GM12878 (cell line): ENCODE measurements at regions not wholly inside any gene's neighbourhood (a gene's known extent, or its start where the extent isn't known, plus 50 kb on each side); places are given as distances from the start of the nearest gene placed in this dataset.

Experiments used
- ATAC-seq: fragments of 200-7000 bp; cut with Tn5 transposase; 3 replicates; pipeline ENCODE4 v1.9.1; 2020; ENCODE audit warnings: mild to moderate bottlenecking, moderate library complexity
- BruUV-seq: library from RNA; stranded (reverse); fragments of 400-500 nt; replicated peaks from 2 replicates; lab custom pipeline; 2021; lab: Mats Ljungman, UMichigan
- CTCF ChIA-PET: fragments of 300-600 bp; sonication (Branson Sonifier 250); formaldehyde crosslinking; extraction: SDS; loops from one replicate; lab custom pipeline; 2021; ENCODE audit warnings: inconsistent platforms; lab: Yijun Ruan, JAX
- POLR2A ChIA-PET: fragments of 350-600 bp; formaldehyde crosslinking; extraction: SDS; loops from one replicate; lab custom pipeline; 2021; ENCODE audit warnings: inconsistent platforms; lab: Charles Lee
- RAD21 ChIA-PET: fragments of 300-600 bp; sonication (Branson Sonifier 250); formaldehyde crosslinking; loops from one replicate; lab custom pipeline; 2023; ENCODE audit warnings: antibody characterized with exemption; ENCODE audit not compliant: unreplicated experiment; lab: Charles Lee
- SMC1A ChIA-PET: fragments of 300-600 bp; sonication (Branson Sonifier 250); formaldehyde crosslinking; loops from one replicate; lab custom pipeline; 2023; ENCODE audit not compliant: unreplicated experiment, uncharacterized antibody; lab: Charles Lee
- DNase-seq: peaks from one replicate; pipeline ENCODE4 v3.0.0-alpha.2; 2011; ENCODE audit warnings: low read depth, low spot score
- FAIRE-seq: peaks from 3 replicates; lab custom pipeline; 2011; peaks lifted over from hg19 to GRCh38; lab: Jason Lieb, UNC
- H2AFZ ChIP-seq: 2 replicates; pipeline ENCODE4 v1.6.0; 2011; ENCODE audit warnings: low read depth, low read length, control low read depth; ENCODE audit not compliant: control insufficient read depth
- H3K27ac ChIP-seq: 2 replicates; pipeline ENCODE4 v1.5.1; 2011; ENCODE audit warnings: control low read depth; ENCODE audit not compliant: control insufficient read depth, insufficient read depth
- H3K27me3 ChIP-seq, 2 experiments: replicated peaks in 1 of 2; 2 replicates each; pipeline versions ENCODE4 v1.6.0 to v1.6.1; 2011; ENCODE audit warnings: low read length in 1 of 2; ENCODE audit not compliant: control insufficient read depth in 2 of 2, insufficient read depth in 2 of 2
- H3K36me3 ChIP-seq, 2 experiments: 2 replicates each; pipeline ENCODE4 v1.5.1; 2011; ENCODE audit warnings: low read length in 1 of 2; ENCODE audit not compliant: control insufficient read depth in 2 of 2, insufficient read depth in 2 of 2
- H3K4me1 ChIP-seq: 2 replicates; pipeline ENCODE4 v1.6.1; 2011; ENCODE audit warnings: mild to moderate bottlenecking, low read length, moderate library complexity, mixed read lengths; ENCODE audit not compliant: control insufficient read depth, insufficient read depth
- H3K4me2 ChIP-seq: 2 replicates; pipeline ENCODE4 v1.6.0; 2011; ENCODE audit warnings: control low read depth; ENCODE audit not compliant: control insufficient read depth, insufficient read depth
- H3K4me3 ChIP-seq: fragments of 200-600 bp; sonication (generic); 2 replicates; pipeline ENCODE4 v1.5.1; 2016
- H3K79me2 ChIP-seq: 2 replicates; pipeline ENCODE4 v1.6.0; 2011; ENCODE audit warnings: low read length; ENCODE audit not compliant: control insufficient read depth, insufficient read depth
- H3K9ac ChIP-seq: 2 replicates; pipeline ENCODE4 v1.8.0; 2011; ENCODE audit warnings: low read length, control low read depth, mixed read lengths; ENCODE audit not compliant: control insufficient read depth, insufficient read depth
- H3K9me3 ChIP-seq: replicated peaks from 3 replicates; pipeline ENCODE4 v1.5.1; 2011; ENCODE audit warnings: mild to moderate bottlenecking, low read length; ENCODE audit not compliant: control insufficient read depth, insufficient read depth
- H4K20me1 ChIP-seq: 2 replicates; pipeline ENCODE4 v1.6.0; 2011; ENCODE audit not compliant: control insufficient read depth, insufficient read depth
- CBFB ChIP-seq: IDR thresholded peaks from 2 replicates; pipeline ENCODE4 v1.6.1; 2016; ENCODE audit warnings: antibody characterized with exemption, low read depth
- ESRRA ChIP-seq: IDR thresholded peaks from 2 replicates; pipeline ENCODE4 v1.6.1; 2012; ENCODE audit warnings: mild to moderate bottlenecking, low read length, improper control_type of control experiment
- EZH2 ChIP-seq: IDR thresholded peaks from 2 replicates; pipeline ENCODE4 v1.6.1; 2012; ENCODE audit warnings: low read depth, mild to moderate bottlenecking, control low read depth, inconsistent platforms, low read length, borderline replicate concordance; ENCODE audit not compliant: control insufficient read depth
- FOXK2 ChIP-seq: fragments of 450-650 bp; IDR thresholded peaks from 2 replicates; pipeline ENCODE4 v1.6.1; 2017; ENCODE audit warnings: mild to moderate bottlenecking, moderate library complexity
- MYC ChIP-seq: IDR thresholded peaks from 2 replicates; pipeline ENCODE4 v1.6.1; 2011; ENCODE audit warnings: mild to moderate bottlenecking, low read length, moderate library complexity, inconsistent platforms; ENCODE audit not compliant: insufficient read depth, insufficient replicate concordance, insufficient read length, severe bottlenecking
- NFIC ChIP-seq: IDR thresholded peaks from 2 replicates; pipeline ENCODE4 v1.6.1; 2012; ENCODE audit warnings: low read depth, mild to moderate bottlenecking, inconsistent platforms, low read length, moderate library complexity
- NFYA ChIP-seq: IDR thresholded peaks from 2 replicates; pipeline ENCODE4 v1.6.1; 2011; ENCODE audit warnings: low read depth, mild to moderate bottlenecking, low read length, improper control_type of control experiment, borderline replicate concordance
- NFYB ChIP-seq: IDR thresholded peaks from 2 replicates; pipeline ENCODE4 v1.6.1; 2011; ENCODE audit warnings: low read depth, mild to moderate bottlenecking, low read length, improper control_type of control experiment, moderate library complexity; ENCODE audit not compliant: insufficient read depth
- PAX8 ChIP-seq: fragments of 450-650 bp; IDR thresholded peaks from 2 replicates; pipeline ENCODE4 v1.6.1; 2017; ENCODE audit warnings: mild to moderate bottlenecking, moderate library complexity
- POLR2AphosphoS2 ChIP-seq: IDR thresholded peaks from 2 replicates; pipeline ENCODE4 v1.6.1; 2011; ENCODE audit warnings: low read depth, mild to moderate bottlenecking, low read length, improper control_type of control experiment, moderate library complexity
- TCF3 ChIP-seq: IDR thresholded peaks from 2 replicates; pipeline ENCODE4 v1.6.1; 2012; ENCODE audit warnings: low read depth, mild to moderate bottlenecking, low read length, borderline replicate concordance; ENCODE audit not compliant: insufficient read depth
- ZNF274 ChIP-seq: IDR thresholded peaks from one replicate; pipeline ENCODE4 v1.8.0; 2011; ENCODE audit not compliant: insufficient read length, insufficient read depth
- ZSCAN29 ChIP-seq: fragments of 450-650 bp; IDR thresholded peaks from 2 replicates; pipeline ENCODE4 v1.6.1; 2017; ENCODE audit warnings: mild to moderate bottlenecking, moderate library complexity
- WGBS: methylation state at CpG from one replicate; pipeline ENCODE4 v1.1.6; 2016; ENCODE audit warnings: low lambda C conversion rate; ENCODE audit not compliant: insufficient replicate concordance, insufficient coverage; ENCODE audit errors: missing lambda C conversion rate; 5-methylcytosine and 5-hydroxymethylcytosine counted together
- in situ Hi-C: fragments of 300-500 bp; cut with MboI; formaldehyde crosslinking; loops from 9 replicates; pipeline ENCODE4 v1.14.3; 2018; ENCODE audit warnings: mixed read lengths
- intact Hi-C: fragments of 100-400 bp; cut with micrococcal nuclease; formaldehyde crosslinking; loops from one replicate; pipeline ENCODE4 v1.14.2; 2022; ENCODE audit not compliant: unreplicated experiment
- TF ChIP-seq, protein P1 (sequence below): fragments of 450-650 bp; IDR thresholded peaks from 2 replicates; pipeline ENCODE4 v1.6.1; 2017; ENCODE audit warnings: mild to moderate bottlenecking
- TF ChIP-seq, protein P2 (sequence below): fragments of 450-650 bp; IDR thresholded peaks from 2 replicates; pipeline ENCODE4 v1.6.1; 2018; ENCODE audit warnings: mild to moderate bottlenecking, low read depth, moderate library complexity; ENCODE audit not compliant: partially characterized antibody

GRCh38 chr2:145931781-145932395, 1412.0 kb upstream of the ZEB2 start:
- Histone ChIP-seq H3K27me3 (no peaks in the 10 kb centered on the region), H3K9ac (no peak overlapping the region), H3K36me3 (no peaks in the 10 kb centered on the region), H3K4me2 (no peak overlapping the region), H3K79me2 (no peaks in the 10 kb centered on the region)
- ChIA-PET SMC1A (no interaction called here), RAD21 (no interaction called here)
- ATAC-seq: no peak
- DNase-seq: no peak
- TF ChIP-seq CBFB (no peak), TCF3 (no peak), MYC (no peak), ZSCAN29 (no peak), EZH2 (no peak), ESRRA (no peak), POLR2AphosphoS2 (no peak), ZNF274 (no peak), NFYA (no peak), NFYB (no peak), PAX8 (no peak), NFIC (no peak), FOXK2 (no peak)
- TF ChIP-seq, protein P1, sequence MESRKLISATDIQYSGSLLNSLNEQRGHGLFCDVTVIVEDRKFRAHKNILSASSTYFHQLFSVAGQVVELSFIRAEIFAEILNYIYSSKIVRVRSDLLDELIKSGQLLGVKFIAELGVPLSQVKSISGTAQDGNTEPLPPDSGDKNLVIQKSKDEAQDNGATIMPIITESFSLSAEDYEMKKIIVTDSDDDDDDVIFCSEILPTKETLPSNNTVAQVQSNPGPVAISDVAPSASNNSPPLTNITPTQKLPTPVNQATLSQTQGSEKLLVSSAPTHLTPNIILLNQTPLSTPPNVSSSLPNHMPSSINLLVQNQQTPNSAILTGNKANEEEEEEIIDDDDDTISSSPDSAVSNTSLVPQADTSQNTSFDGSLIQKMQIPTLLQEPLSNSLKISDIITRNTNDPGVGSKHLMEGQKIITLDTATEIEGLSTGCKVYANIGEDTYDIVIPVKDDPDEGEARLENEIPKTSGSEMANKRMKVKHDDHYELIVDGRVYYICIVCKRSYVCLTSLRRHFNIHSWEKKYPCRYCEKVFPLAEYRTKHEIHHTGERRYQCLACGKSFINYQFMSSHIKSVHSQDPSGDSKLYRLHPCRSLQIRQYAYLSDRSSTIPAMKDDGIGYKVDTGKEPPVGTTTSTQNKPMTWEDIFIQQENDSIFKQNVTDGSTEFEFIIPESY: no peak
- TF ChIP-seq, protein P2, sequence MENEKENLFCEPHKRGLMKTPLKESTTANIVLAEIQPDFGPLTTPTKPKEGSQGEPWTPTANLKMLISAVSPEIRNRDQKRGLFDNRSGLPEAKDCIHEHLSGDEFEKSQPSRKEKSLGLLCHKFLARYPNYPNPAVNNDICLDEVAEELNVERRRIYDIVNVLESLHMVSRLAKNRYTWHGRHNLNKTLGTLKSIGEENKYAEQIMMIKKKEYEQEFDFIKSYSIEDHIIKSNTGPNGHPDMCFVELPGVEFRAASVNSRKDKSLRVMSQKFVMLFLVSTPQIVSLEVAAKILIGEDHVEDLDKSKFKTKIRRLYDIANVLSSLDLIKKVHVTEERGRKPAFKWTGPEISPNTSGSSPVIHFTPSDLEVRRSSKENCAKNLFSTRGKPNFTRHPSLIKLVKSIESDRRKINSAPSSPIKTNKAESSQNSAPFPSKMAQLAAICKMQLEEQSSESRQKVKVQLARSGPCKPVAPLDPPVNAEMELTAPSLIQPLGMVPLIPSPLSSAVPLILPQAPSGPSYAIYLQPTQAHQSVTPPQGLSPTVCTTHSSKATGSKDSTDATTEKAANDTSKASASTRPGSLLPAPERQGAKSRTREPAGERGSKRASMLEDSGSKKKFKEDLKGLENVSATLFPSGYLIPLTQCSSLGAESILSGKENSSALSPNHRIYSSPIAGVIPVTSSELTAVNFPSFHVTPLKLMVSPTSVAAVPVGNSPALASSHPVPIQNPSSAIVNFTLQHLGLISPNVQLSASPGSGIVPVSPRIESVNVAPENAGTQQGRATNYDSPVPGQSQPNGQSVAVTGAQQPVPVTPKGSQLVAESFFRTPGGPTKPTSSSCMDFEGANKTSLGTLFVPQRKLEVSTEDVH: no peak
- TF ChIP-seq, all 136 proteins: peak for 0
- H4K20me1 ChIP-seq: no peaks in the 10 kb centered on the region
- WGBS: 32% methylated on average over 2 of the region's 2 CpGs
- BruUV-seq: no TSS peak
- in situ Hi-C loops (no loop called here), intact Hi-C loops (no loop called here)
- H3K4me3 ChIP-seq: no peak overlapping the region
- no peak for FAIRE-seq
- H3K27ac ChIP-seq: no peak overlapping the region
- H2AFZ ChIP-seq: no peak overlapping the region
- POLR2A ChIA-PET: no interaction called here
- H3K4me1 ChIP-seq: no peaks in the 10 kb centered on the region
- CTCF ChIA-PET: no interaction called here
- no peaks in the 10 kb centered on the region for H3K9me3 ChIP-seq
